ENCODE measurements at regions not wholly inside any gene's neighbourhood (a gene's known extent, or its start where the extent isn't known, plus 50 kb on each side); places are given as distances from the start of the nearest gene placed in this dataset.
A peak's percentile ranks its signal among the peaks of the same experiment; 100 is the strongest.

- no peak overlapping the region for H2AFZ ChIP-seq (ENCODE audit: low read depth, low read length, poor library complexity, severe bottlenecking)
- BruUV-seq (replicated peaks), result no TSS peak
- H3K9me2 ChIP-seq (ENCODE audit: insufficient read depth), result no peaks in the 10 kb centered on the region
- no peaks in the 10 kb centered on the region for H3K36me3 ChIP-seq (ENCODE audit: control insufficient read depth in 1 of 2, insufficient read depth in 2 of 2, low read length in 2 of 2)
- no peak overlapping the region for H3K4me3 ChIP-seq (replicated peaks in 1 of 2; ENCODE audit: low read depth in 1 of 2, low read length in 2 of 2)
- ChIA-PET POLR2A (no interaction called here), RAD21 (ENCODE audit: low non-redundant PET in 1 of 2, low total read pairs in 2 of 2, uncharacterized antibody in 2 of 2, unreplicated experiment in 2 of 2) (no interaction called here), CTCF (interaction anchor here (1.0 to 1.4 kb wide), 2 partner anchors 9 to 252 kb away, joined by 3 to 8 read pairs; no protein-coding TSS in a partner anchor)
- H3K27me3 ChIP-seq (ENCODE audit: insufficient read depth, low read length), result no peaks in the 10 kb centered on the region
- H4K20me1 ChIP-seq (ENCODE audit: insufficient read depth), result no peaks in the 10 kb centered on the region
- DNase-seq (ENCODE audit: low read depth, low spot score), result no peak
- no peaks in the 10 kb centered on the region for H3K4me1 ChIP-seq (ENCODE audit: control insufficient read depth in 1 of 2, insufficient read depth in 2 of 2, low read length in 2 of 2)
- no peaks in the 10 kb centered on the region for H3K79me2 ChIP-seq (ENCODE audit: insufficient read depth, low read length)
- intact Hi-C loops (cut with micrococcal nuclease), result no loop called here
- H3K9me3 ChIP-seq (ENCODE audit: control insufficient read depth in 1 of 2, insufficient read depth in 1 of 2, low read depth in 1 of 2, low read length in 2 of 2), result no peaks in the 10 kb centered on the region
- H3K4me2 ChIP-seq (ENCODE audit: low read length), result no peak overlapping the region
- TF ChIP-seq ZFX (IDR thresholded peaks at IDR 0.05), result no peak
- TF ChIP-seq, protein P1, sequence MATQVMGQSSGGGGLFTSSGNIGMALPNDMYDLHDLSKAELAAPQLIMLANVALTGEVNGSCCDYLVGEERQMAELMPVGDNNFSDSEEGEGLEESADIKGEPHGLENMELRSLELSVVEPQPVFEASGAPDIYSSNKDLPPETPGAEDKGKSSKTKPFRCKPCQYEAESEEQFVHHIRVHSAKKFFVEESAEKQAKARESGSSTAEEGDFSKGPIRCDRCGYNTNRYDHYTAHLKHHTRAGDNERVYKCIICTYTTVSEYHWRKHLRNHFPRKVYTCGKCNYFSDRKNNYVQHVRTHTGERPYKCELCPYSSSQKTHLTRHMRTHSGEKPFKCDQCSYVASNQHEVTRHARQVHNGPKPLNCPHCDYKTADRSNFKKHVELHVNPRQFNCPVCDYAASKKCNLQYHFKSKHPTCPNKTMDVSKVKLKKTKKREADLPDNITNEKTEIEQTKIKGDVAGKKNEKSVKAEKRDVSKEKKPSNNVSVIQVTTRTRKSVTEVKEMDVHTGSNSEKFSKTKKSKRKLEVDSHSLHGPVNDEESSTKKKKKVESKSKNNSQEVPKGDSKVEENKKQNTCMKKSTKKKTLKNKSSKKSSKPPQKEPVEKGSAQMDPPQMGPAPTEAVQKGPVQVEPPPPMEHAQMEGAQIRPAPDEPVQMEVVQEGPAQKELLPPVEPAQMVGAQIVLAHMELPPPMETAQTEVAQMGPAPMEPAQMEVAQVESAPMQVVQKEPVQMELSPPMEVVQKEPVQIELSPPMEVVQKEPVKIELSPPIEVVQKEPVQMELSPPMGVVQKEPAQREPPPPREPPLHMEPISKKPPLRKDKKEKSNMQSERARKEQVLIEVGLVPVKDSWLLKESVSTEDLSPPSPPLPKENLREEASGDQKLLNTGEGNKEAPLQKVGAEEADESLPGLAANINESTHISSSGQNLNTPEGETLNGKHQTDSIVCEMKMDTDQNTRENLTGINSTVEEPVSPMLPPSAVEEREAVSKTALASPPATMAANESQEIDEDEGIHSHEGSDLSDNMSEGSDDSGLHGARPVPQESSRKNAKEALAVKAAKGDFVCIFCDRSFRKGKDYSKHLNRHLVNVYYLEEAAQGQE (IDR thresholded peaks at IDR 0.05; ENCODE audit: low read depth), result no peak
- no peak for TF ChIP-seq POLR2AphosphoS5 (IDR thresholded peaks at IDR 0.05; ENCODE audit: low read depth, low read length)
- TF ChIP-seq FOSL1 (IDR thresholded peaks at IDR 0.05; ENCODE audit: low read depth), result no peak
- TF ChIP-seq, protein P2, sequence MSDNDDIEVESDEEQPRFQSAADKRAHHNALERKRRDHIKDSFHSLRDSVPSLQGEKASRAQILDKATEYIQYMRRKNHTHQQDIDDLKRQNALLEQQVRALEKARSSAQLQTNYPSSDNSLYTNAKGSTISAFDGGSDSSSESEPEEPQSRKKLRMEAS (IDR thresholded peaks at IDR 0.05), result no peak
- TF ChIP-seq SRF (IDR thresholded peaks at IDR 0.05; ENCODE audit: low read depth), result no peak
- TF ChIP-seq RAD21 (IDR thresholded peaks at IDR 0.05; ENCODE audit: low read depth), result no peak
- no peak for TF ChIP-seq SIN3A (IDR thresholded peaks at IDR 0.05; ENCODE audit: low read depth)
- TF ChIP-seq ATF3 (IDR thresholded peaks at IDR 0.05), result no peak
- no peak for TF ChIP-seq YY1 (IDR thresholded peaks at IDR 0.05; ENCODE audit: extremely low read depth, insufficient replicate concordance, low read depth, low read length)
- TF ChIP-seq CBX3 (IDR thresholded peaks at IDR 0.05; ENCODE audit: low read depth), result no peak
- TF ChIP-seq, protein P3, sequence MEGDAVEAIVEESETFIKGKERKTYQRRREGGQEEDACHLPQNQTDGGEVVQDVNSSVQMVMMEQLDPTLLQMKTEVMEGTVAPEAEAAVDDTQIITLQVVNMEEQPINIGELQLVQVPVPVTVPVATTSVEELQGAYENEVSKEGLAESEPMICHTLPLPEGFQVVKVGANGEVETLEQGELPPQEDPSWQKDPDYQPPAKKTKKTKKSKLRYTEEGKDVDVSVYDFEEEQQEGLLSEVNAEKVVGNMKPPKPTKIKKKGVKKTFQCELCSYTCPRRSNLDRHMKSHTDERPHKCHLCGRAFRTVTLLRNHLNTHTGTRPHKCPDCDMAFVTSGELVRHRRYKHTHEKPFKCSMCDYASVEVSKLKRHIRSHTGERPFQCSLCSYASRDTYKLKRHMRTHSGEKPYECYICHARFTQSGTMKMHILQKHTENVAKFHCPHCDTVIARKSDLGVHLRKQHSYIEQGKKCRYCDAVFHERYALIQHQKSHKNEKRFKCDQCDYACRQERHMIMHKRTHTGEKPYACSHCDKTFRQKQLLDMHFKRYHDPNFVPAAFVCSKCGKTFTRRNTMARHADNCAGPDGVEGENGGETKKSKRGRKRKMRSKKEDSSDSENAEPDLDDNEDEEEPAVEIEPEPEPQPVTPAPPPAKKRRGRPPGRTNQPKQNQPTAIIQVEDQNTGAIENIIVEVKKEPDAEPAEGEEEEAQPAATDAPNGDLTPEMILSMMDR (IDR thresholded peaks at IDR 0.05 in 2 of 3, conservative IDR thresholded peaks at IDR 0.05 in 1 of 3; ENCODE audit: borderline replicate concordance in 1 of 3, insufficient read depth in 1 of 3, low read depth in 2 of 3, low read length in 2 of 3), result no peak
- TF ChIP-seq CEBPB (IDR thresholded peaks at IDR 0.05; ENCODE audit: low read depth), result no peak
- no peak for TF ChIP-seq ZNF274 (IDR thresholded peaks at IDR 0.05; ENCODE audit: low read depth, low read length)
- TF ChIP-seq TCF7L2 (IDR thresholded peaks at IDR 0.05; ENCODE audit: borderline replicate concordance, extremely low read depth, insufficient read depth, insufficient read length), result no peak
- peak; percentile 15 for ATAC-seq
- H3K27ac ChIP-seq (ENCODE audit: low read depth, low read length), result no peak overlapping the region
- no peak overlapping the region for H3K9ac ChIP-seq (ENCODE audit: low read length)
These were observed 106.1 kb downstream of the CTTN start for GRCh38 chr11:70504246-70505020.
